GM04504 (cell line): ENCODE measurements at regions not wholly inside any gene's neighbourhood (a gene's known extent, or its start where the extent isn't known, plus 50 kb on each side); places are given as distances from the start of the nearest gene placed in this dataset.
"Not testable (repeated sequence)": the region's sequence is repeated elsewhere in the genome, so short reads cannot be mapped to it uniquely, and the experiment has no call there.

Experiments used
- DNase-seq: peaks from one replicate; pipeline ENCODE4 v3.0.0-alpha.2; 2012; ENCODE audit warnings: low read depth

GRCh38 chr5:25190521-25191000 lies 545.8 kb upstream of the CDH10 start:
- no peak for DNase-seq

GRCh38 chr5:25181249-25181648 lies 536.5 kb upstream of the CDH10 start:
- DNase-seq, result no peak

- DNase-seq, result not testable (repeated sequence)
Observed at GRCh38 chr5:25162616-25163015, 517.8 kb upstream of the CDH10 start.

GRCh38 chr5:25160891-25161290 lies 516.1 kb upstream of the CDH10 start:
- no peak for DNase-seq

- no peak for DNase-seq
Observed at GRCh38 chr5:25150819-25151218, 506.0 kb upstream of the CDH10 start.

GRCh38 chr5:25128606-25129005 lies 483.8 kb upstream of the CDH10 start:
- DNase-seq, result no peak

- no peak for DNase-seq
Observed at GRCh38 chr5:25119650-25120049, 474.9 kb upstream of the CDH10 start.

GRCh38 chr5:25107853-25108252 lies 463.1 kb upstream of the CDH10 start:
- no peak for DNase-seq

GRCh38 chr5:25099538-25099937 lies 454.8 kb upstream of the CDH10 start:
- no peak for DNase-seq

- no peak for DNase-seq
Observed at GRCh38 chr5:25095261-25095660, 450.5 kb upstream of the CDH10 start.

- no peak for DNase-seq
Observed at GRCh38 chr5:25094219-25094618, 449.4 kb upstream of the CDH10 start.

- no peak for DNase-seq
Observed at GRCh38 chr5:25091921-25092320, 447.1 kb upstream of the CDH10 start.

GRCh38 chr5:25090854-25091253 lies 446.1 kb upstream of the CDH10 start:
- no peak for DNase-seq

GRCh38 chr5:25090275-25090674 lies 445.5 kb upstream of the CDH10 start:
- DNase-seq, result no peak

GRCh38 chr5:25088689-25089088 lies 443.9 kb upstream of the CDH10 start:
- DNase-seq, result not testable (repeated sequence)

GRCh38 chr5:25083261-25083660 lies 438.5 kb upstream of the CDH10 start:
- not testable (repeated sequence) for DNase-seq

- DNase-seq, result no peak
Observed at GRCh38 chr5:25066239-25066638, 421.5 kb upstream of the CDH10 start.

GRCh38 chr5:25064306-25064705 lies 419.5 kb upstream of the CDH10 start:
- DNase-seq, result no peak

- no peak for DNase-seq
Observed at GRCh38 chr5:25060575-25060974, 415.8 kb upstream of the CDH10 start.

GRCh38 chr5:25056836-25057235 lies 412.1 kb upstream of the CDH10 start:
- DNase-seq, result no peak

GRCh38 chr5:25033658-25034057 lies 388.9 kb upstream of the CDH10 start:
- no peak for DNase-seq

- no peak for DNase-seq
Observed at GRCh38 chr5:25029004-25029403, 384.2 kb upstream of the CDH10 start.

GRCh38 chr5:25027526-25027925 lies 382.7 kb upstream of the CDH10 start:
- DNase-seq, result no peak

GRCh38 chr5:25027061-25027460 lies 382.3 kb upstream of the CDH10 start:
- DNase-seq, result no peak

- DNase-seq, result no peak
Observed at GRCh38 chr5:25025831-25026230, 381.1 kb upstream of the CDH10 start.
